H1 (cell line): ENCODE measurements at regions not wholly inside any gene's neighbourhood (a gene's known extent, or its start where the extent isn't known, plus 50 kb on each side); places are given as distances from the start of the nearest gene placed in this dataset.

Experiments
- BCL11A ChIP-seq, 2 experiments: IDR thresholded peaks; one replicate each; pipeline ENCODE4 v1.6.1; 2011; ENCODE audit warnings: low read depth in 2 of 2, low read length in 2 of 2, mild to moderate bottlenecking in 2 of 2
- CHD2 ChIP-seq: IDR thresholded peaks from 2 replicates; pipeline ENCODE4 v1.6.1; 2012; ENCODE audit warnings: low read length, improper control_type of control experiment
- CREB1 ChIP-seq: IDR thresholded peaks from 2 replicates; pipeline ENCODE4 v1.6.1; 2012; ENCODE audit warnings: inconsistent platforms
- MAFK ChIP-seq: IDR thresholded peaks from 2 replicates; pipeline ENCODE4 v1.6.1; 2012; ENCODE audit warnings: low read depth, mild to moderate bottlenecking, improper control_type of control experiment, low read length
- RFX5 ChIP-seq: IDR thresholded peaks from 2 replicates; pipeline ENCODE4 v1.6.1; 2011; ENCODE audit warnings: low read depth, low read length, improper control_type of control experiment, borderline replicate concordance
- TCF12 ChIP-seq: IDR thresholded peaks from 2 replicates; pipeline ENCODE4 v1.6.1; 2011; ENCODE audit warnings: low read depth, mild to moderate bottlenecking, low read length
- TF ChIP-seq, protein P1 (sequence below), 3 experiments: IDR thresholded peaks; 1 replicate in 2 of 3; 2 replicates in 1 of 3; pipeline versions ENCODE4 v1.5.1 to v1.6.1; 2011; ENCODE audit warnings: low read length in 3 of 3, mild to moderate bottlenecking in 3 of 3, inconsistent platforms in 2 of 3, low read depth in 1 of 3, moderate library complexity in 1 of 3; ENCODE audit not compliant: insufficient read depth in 1 of 3; ENCODE audit errors: control extremely low read depth in 1 of 3

- no peak for TF ChIP-seq CHD2
- no peak for TF ChIP-seq RFX5
- TF ChIP-seq MAFK, result no peak
- TF ChIP-seq TCF12, result no peak
- TF ChIP-seq CREB1, result no peak
- TF ChIP-seq BCL11A (IDR thresholded peaks at IDR 0.05; ENCODE audit: low read depth in 2 of 2, low read length in 2 of 2), result no peak
- TF ChIP-seq, protein P1, sequence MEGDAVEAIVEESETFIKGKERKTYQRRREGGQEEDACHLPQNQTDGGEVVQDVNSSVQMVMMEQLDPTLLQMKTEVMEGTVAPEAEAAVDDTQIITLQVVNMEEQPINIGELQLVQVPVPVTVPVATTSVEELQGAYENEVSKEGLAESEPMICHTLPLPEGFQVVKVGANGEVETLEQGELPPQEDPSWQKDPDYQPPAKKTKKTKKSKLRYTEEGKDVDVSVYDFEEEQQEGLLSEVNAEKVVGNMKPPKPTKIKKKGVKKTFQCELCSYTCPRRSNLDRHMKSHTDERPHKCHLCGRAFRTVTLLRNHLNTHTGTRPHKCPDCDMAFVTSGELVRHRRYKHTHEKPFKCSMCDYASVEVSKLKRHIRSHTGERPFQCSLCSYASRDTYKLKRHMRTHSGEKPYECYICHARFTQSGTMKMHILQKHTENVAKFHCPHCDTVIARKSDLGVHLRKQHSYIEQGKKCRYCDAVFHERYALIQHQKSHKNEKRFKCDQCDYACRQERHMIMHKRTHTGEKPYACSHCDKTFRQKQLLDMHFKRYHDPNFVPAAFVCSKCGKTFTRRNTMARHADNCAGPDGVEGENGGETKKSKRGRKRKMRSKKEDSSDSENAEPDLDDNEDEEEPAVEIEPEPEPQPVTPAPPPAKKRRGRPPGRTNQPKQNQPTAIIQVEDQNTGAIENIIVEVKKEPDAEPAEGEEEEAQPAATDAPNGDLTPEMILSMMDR (IDR thresholded peaks at IDR 0.05; ENCODE audit: control extremely low read depth in 1 of 3, insufficient read depth in 1 of 3, low read depth in 1 of 3, low read length in 3 of 3), result no peak
Observed at GRCh38 chr20:20799716-20800312, 87.4 kb upstream of the RALGAPA2 start.
